SK-N-SH (cell line): ENCODE measurements at regions not wholly inside any gene's neighbourhood (a gene's known extent, or its start where the extent isn't known, plus 50 kb on each side); places are given as distances from the start of the nearest gene placed in this dataset.

Source experiments
- CTCF ChIA-PET: fragments of 300-600, 350-600 bp; formaldehyde crosslinking; extraction: SDS; loops from one replicate; lab custom pipeline; 2021; lab: Yijun Ruan, JAX
- POLR2A ChIA-PET: fragments of 350-600 bp; sonication (Branson Sonifier 250); formaldehyde crosslinking; extraction: SDS; loops from one replicate; lab custom pipeline; 2020; ENCODE audit warnings: antibody characterized with exemption, inconsistent platforms; lab: Yijun Ruan, JAX
- DNase-seq: peaks from one replicate; pipeline ENCODE4 v3.0.0; 2012
- H2AFZ ChIP-seq: fragments of 200-600 bp; sonication (generic); 2 replicates; pipeline ENCODE4 v1.8.1; 2016; ENCODE audit warnings: antibody characterized with exemption, mild to moderate bottlenecking, low read depth
- H3F3A ChIP-seq: fragments of 200-600 bp; sonication (generic); replicated peaks from 2 replicates; pipeline ENCODE3; 2016; ENCODE audit warnings: antibody characterized with exemption, mild to moderate bottlenecking; ENCODE audit not compliant: insufficient read depth
- H3K27ac ChIP-seq, 2 experiments: fragments of 200-500 bp in 1 of 2; fragments of 200-600 bp in 1 of 2; sonication (Bioruptor generic) in 1 of 2; sonication (generic), shearing (Covaris generic) in 1 of 2; 2 replicates each; pipeline versions ENCODE4 v1.5.1 to v1.6.1; 2014 to 2016; ENCODE audit warnings: low read depth in 2 of 2, inconsistent platforms in 1 of 2, low read length in 1 of 2, mild to moderate bottlenecking in 1 of 2, mixed read lengths in 1 of 2
- H3K27me3 ChIP-seq: fragments of 200-600 bp; sonication (generic), shearing (Covaris generic); 2 replicates; pipeline ENCODE4 v1.6.1; 2016; ENCODE audit warnings: mixed run types; ENCODE audit not compliant: insufficient read depth
- H3K36me3 ChIP-seq, 2 experiments: fragments of 200-500 bp in 1 of 2; fragments of 200-600 bp in 1 of 2; sonication (Bioruptor generic) in 1 of 2; sonication (generic) in 1 of 2; replicated peaks in 1 of 2; 2 replicates each; pipeline versions ENCODE3 to v1.5.1; 2014 to 2016; ENCODE audit warnings: low read length in 1 of 2, mild to moderate bottlenecking in 1 of 2; ENCODE audit not compliant: insufficient read depth in 2 of 2, control insufficient read depth in 1 of 2
- H3K4me1 ChIP-seq, 2 experiments: fragments of 200-500 bp in 1 of 2; fragments of 200-600 bp in 1 of 2; sonication (Bioruptor generic) in 1 of 2; sonication (generic), shearing (Covaris generic) in 1 of 2; 2 replicates each; pipeline versions ENCODE4 v1.5.1 to v1.6.1; 2014 to 2016; ENCODE audit warnings: low read depth in 1 of 2, low read length in 1 of 2, mixed run types in 1 of 2; ENCODE audit not compliant: insufficient read depth in 2 of 2, control insufficient read depth in 1 of 2
- H3K4me2 ChIP-seq: fragments of 200-600 bp; sonication (generic), shearing (Covaris generic); 2 replicates; pipeline ENCODE4 v1.6.1; 2017; ENCODE audit warnings: mixed run types
- H3K4me3 ChIP-seq, 2 experiments: fragments of 200-500 bp in 1 of 2; fragments of 200-600 bp in 1 of 2; sonication (Bioruptor generic) in 1 of 2; sonication (generic), shearing (Covaris generic) in 1 of 2; 2 replicates each; pipeline versions ENCODE4 v1.5.1 to v1.8.1; 2014 to 2016; ENCODE audit warnings: low read depth in 2 of 2, inconsistent platforms in 1 of 2, low read length in 1 of 2, mild to moderate bottlenecking in 1 of 2, mixed read lengths in 1 of 2, moderate library complexity in 1 of 2
- H3K79me2 ChIP-seq: fragments of 200-600 bp; sonication (generic); 2 replicates; pipeline ENCODE4 v1.8.1; 2017; ENCODE audit warnings: mild to moderate bottlenecking; ENCODE audit not compliant: insufficient read depth
- H3K9ac ChIP-seq: fragments of 200-600 bp; sonication (generic); 2 replicates; pipeline ENCODE4 v1.6.1; 2017; ENCODE audit warnings: mixed run types
- H3K9me2 ChIP-seq: fragments of 200-600 bp; sonication (generic); 2 replicates; pipeline ENCODE4 v1.6.1; 2017; ENCODE audit warnings: mixed run types
- H3K9me3 ChIP-seq: fragments of 200-600 bp; sonication (generic); 2 replicates; pipeline ENCODE4 v1.6.1; 2017; ENCODE audit warnings: mixed run types, mild to moderate bottlenecking, moderate library complexity
- H4K20me1 ChIP-seq: fragments of 200-600 bp; sonication (generic); 2 replicates; pipeline ENCODE4 v1.6.1; 2017; ENCODE audit warnings: mild to moderate bottlenecking, mixed run types; ENCODE audit not compliant: insufficient read depth
- ELF1 ChIP-seq: IDR thresholded peaks from 2 replicates; pipeline ENCODE4 v1.4.0; 2012
- FOXJ3 ChIP-seq: sonication (generic); formaldehyde crosslinking; IDR thresholded peaks from 2 replicates; pipeline ENCODE4 v1.5.1; 2020; ENCODE audit warnings: mild to moderate bottlenecking, missing genetic modification reagents
- JUND ChIP-seq: IDR thresholded peaks from 2 replicates; pipeline ENCODE4 v1.4.0; 2012
- RAD21 ChIP-seq: IDR thresholded peaks from 2 replicates; pipeline ENCODE4 v1.6.1; 2012; ENCODE audit warnings: mild to moderate bottlenecking, low read length
- RXRA ChIP-seq: IDR thresholded peaks from 2 replicates; pipeline ENCODE4 v1.4.0; 2012; ENCODE audit warnings: low read depth, mild to moderate bottlenecking, borderline replicate concordance
- TAF1 ChIP-seq: IDR thresholded peaks from 2 replicates; pipeline ENCODE4 v1.6.1; 2012; ENCODE audit warnings: low read depth, mild to moderate bottlenecking, low read length, moderate library complexity, borderline replicate concordance
- whole genome bisulfite sequencing: methylation state at CpG from one replicate; pipeline ENCODE4 v1.1.6; 2017; ENCODE audit warnings: low lambda C conversion rate; 5-methylcytosine and 5-hydroxymethylcytosine counted together
- TF ChIP-seq, protein P1 (sequence below): fragments of 150-350 bp; IDR thresholded peaks from 2 replicates; pipeline ENCODE4 v1.6.1; 2016; ENCODE audit warnings: mild to moderate bottlenecking, low read depth, low read length
- TF ChIP-seq, protein P2 (sequence below): IDR thresholded peaks from 2 replicates; pipeline ENCODE4 v1.4.0; 2012; ENCODE audit warnings: low read depth
- TF ChIP-seq, protein P3 (sequence below): IDR thresholded peaks from 2 replicates; pipeline ENCODE4 v1.4.0; 2012; ENCODE audit warnings: low read depth, borderline replicate concordance
- TF ChIP-seq, protein P4 (sequence below): fragments of 200-600 bp; sonication (generic); IDR thresholded peaks from 2 replicates; pipeline ENCODE4 v1.6.1; 2017; ENCODE audit warnings: antibody characterized with exemption, mild to moderate bottlenecking, moderate library complexity

DNA sequence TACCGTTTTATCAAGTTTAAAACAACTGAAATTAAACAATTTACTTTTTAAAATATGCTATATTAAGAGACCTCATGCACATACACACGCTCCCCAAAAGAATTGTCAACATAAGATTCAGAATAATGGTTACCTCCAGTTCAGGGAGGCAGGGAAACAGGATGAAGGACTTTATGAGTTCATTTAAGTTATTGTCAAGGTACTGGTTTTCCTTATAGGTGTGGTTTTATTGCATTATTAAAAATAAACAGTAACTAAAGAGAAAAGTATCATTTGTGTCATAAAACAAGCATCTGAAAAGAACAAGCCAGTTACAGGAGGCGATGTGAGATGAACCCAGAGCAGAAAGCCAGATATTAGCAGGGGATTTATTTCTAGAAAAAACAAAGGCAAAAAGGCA, 2376.7 kb downstream of the MAT2B start (continued):
- TF ChIP-seq, protein P1, sequence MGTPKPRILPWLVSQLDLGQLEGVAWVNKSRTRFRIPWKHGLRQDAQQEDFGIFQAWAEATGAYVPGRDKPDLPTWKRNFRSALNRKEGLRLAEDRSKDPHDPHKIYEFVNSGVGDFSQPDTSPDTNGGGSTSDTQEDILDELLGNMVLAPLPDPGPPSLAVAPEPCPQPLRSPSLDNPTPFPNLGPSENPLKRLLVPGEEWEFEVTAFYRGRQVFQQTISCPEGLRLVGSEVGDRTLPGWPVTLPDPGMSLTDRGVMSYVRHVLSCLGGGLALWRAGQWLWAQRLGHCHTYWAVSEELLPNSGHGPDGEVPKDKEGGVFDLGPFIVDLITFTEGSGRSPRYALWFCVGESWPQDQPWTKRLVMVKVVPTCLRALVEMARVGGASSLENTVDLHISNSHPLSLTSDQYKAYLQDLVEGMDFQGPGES, result no peak
- TF ChIP-seq, protein P2, sequence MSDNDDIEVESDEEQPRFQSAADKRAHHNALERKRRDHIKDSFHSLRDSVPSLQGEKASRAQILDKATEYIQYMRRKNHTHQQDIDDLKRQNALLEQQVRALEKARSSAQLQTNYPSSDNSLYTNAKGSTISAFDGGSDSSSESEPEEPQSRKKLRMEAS, result no peak
- no peak for TF ChIP-seq JUND
- no peak for TF ChIP-seq RAD21
- no peak for TF ChIP-seq ELF1
- TF ChIP-seq FOXJ3 (CRISPR knock-in tag), result no peak
- TF ChIP-seq, protein P3, sequence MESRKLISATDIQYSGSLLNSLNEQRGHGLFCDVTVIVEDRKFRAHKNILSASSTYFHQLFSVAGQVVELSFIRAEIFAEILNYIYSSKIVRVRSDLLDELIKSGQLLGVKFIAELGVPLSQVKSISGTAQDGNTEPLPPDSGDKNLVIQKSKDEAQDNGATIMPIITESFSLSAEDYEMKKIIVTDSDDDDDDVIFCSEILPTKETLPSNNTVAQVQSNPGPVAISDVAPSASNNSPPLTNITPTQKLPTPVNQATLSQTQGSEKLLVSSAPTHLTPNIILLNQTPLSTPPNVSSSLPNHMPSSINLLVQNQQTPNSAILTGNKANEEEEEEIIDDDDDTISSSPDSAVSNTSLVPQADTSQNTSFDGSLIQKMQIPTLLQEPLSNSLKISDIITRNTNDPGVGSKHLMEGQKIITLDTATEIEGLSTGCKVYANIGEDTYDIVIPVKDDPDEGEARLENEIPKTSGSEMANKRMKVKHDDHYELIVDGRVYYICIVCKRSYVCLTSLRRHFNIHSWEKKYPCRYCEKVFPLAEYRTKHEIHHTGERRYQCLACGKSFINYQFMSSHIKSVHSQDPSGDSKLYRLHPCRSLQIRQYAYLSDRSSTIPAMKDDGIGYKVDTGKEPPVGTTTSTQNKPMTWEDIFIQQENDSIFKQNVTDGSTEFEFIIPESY, result no peak
- TF ChIP-seq TAF1, result no peak
- TF ChIP-seq, protein P4, sequence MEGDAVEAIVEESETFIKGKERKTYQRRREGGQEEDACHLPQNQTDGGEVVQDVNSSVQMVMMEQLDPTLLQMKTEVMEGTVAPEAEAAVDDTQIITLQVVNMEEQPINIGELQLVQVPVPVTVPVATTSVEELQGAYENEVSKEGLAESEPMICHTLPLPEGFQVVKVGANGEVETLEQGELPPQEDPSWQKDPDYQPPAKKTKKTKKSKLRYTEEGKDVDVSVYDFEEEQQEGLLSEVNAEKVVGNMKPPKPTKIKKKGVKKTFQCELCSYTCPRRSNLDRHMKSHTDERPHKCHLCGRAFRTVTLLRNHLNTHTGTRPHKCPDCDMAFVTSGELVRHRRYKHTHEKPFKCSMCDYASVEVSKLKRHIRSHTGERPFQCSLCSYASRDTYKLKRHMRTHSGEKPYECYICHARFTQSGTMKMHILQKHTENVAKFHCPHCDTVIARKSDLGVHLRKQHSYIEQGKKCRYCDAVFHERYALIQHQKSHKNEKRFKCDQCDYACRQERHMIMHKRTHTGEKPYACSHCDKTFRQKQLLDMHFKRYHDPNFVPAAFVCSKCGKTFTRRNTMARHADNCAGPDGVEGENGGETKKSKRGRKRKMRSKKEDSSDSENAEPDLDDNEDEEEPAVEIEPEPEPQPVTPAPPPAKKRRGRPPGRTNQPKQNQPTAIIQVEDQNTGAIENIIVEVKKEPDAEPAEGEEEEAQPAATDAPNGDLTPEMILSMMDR, result no peak
- no peak for TF ChIP-seq RXRA
- TF ChIP-seq, all 33 proteins: peak for 0

DNA sequence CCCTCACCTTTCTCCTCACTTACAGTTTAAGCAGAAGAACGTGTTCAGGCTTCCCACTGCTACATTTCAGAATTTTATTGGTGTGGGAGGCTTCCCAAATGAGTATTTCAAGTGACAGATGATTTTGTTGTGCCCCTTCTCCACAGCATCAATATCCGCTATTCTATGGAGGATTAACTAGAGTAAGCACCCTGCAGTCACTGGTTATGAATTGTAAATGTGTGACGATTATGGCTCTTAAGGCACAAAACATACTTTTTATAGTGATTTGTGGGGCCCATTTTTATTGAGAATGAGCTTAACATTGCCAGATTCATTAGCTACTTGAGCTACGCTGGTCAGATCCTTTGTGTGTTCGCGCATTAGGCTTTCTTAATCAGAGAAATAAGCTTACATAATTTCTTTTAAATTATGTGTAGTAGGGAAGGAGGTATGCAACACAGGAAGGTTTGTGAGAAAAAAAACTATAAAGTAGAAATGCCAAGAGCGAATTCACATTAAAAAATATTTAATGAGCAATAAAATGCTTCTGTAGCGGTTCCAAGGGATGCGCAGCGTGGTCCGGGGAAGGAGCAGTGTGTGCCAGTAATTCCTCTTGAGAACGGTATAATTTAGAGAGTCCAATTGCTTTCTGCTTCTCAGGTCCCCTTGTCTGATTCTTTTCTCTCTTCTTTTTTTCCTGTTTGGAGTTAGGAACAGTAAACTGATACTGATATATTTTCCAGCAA, 2380.4 kb downstream of the MAT2B start:
- no peaks in the 10 kb centered on the region for H3K27me3 ChIP-seq
- no peaks in the 10 kb centered on the region for H4K20me1 ChIP-seq
- TF ChIP-seq RAD21, result no peak
- no peaks in the 10 kb centered on the region for H3K36me3 ChIP-seq
- H3K9ac ChIP-seq, result no peak overlapping the region
- no peak overlapping the region for H2AFZ ChIP-seq
- H3K4me2 ChIP-seq, result no peak overlapping the region
- no peak overlapping the region for H3K4me3 ChIP-seq
- no peak for DNase-seq
- H3F3A ChIP-seq, result no peaks in the 10 kb centered on the region
- CTCF ChIA-PET, result no interaction called here
- 57% methylated on average over 12 of the region's 12 CpGs for WGBS
- POLR2A ChIA-PET, result no interaction called here
- H3K9me3 ChIP-seq, result no peaks in the 10 kb centered on the region
- H3K79me2 ChIP-seq, result no peaks in the 10 kb centered on the region
- H3K9me2 ChIP-seq, result no peaks in the 10 kb centered on the region
- H3K27ac ChIP-seq, result no peak overlapping the region
- no peaks in the 10 kb centered on the region for H3K4me1 ChIP-seq
